HG02943 (cell line): ENCODE measurements at regions not wholly inside any gene's neighbourhood (a gene's known extent, or its start where the extent isn't known, plus 50 kb on each side); places are given as distances from the start of the nearest gene placed in this dataset.

Experiments
- ATAC-seq: cut with Tn5 transposase; IDR thresholded peaks from one replicate; pipeline ENCODE4 v1.9.1; 2021; ENCODE audit warnings: mild to moderate bottlenecking, low read depth, moderate library complexity; ENCODE audit not compliant: unreplicated experiment

- ATAC-seq, result no peak
Observed at GRCh38 chr22:49128874-49129273, 698.8 kb downstream of the BRD1 start.

GRCh38 chr22:49124608-49125007 lies 703.1 kb downstream of the BRD1 start:
- no peak for ATAC-seq

GRCh38 chr22:49123621-49124192 lies 704.0 kb downstream of the BRD1 start:
- ATAC-seq, result no peak

GRCh38 chr22:49119551-49119952 lies 708.1 kb downstream of the BRD1 start:
- ATAC-seq, result no peak

GRCh38 chr22:49118065-49118464 lies 709.6 kb downstream of the BRD1 start:
- no peak for ATAC-seq

- ATAC-seq, result no peak
Observed at GRCh38 chr22:49117486-49117885, 710.2 kb downstream of the BRD1 start.

- no peak for ATAC-seq
Observed at GRCh38 chr22:49116486-49117120, 711.1 kb downstream of the BRD1 start.

GRCh38 chr22:49116021-49116420 lies 711.7 kb downstream of the BRD1 start:
- no peak for ATAC-seq

- no peak for ATAC-seq
Observed at GRCh38 chr22:49115197-49115596, 712.5 kb downstream of the BRD1 start.

- ATAC-seq, result no peak
Observed at GRCh38 chr22:49113758-49114157, 713.9 kb downstream of the BRD1 start.

- no peak for ATAC-seq
Observed at GRCh38 chr22:49112661-49113626, 714.7 kb downstream of the BRD1 start.

- ATAC-seq, result no peak
Observed at GRCh38 chr22:49112176-49112575, 715.5 kb downstream of the BRD1 start.

GRCh38 chr22:49111085-49111484 lies 716.6 kb downstream of the BRD1 start:
- no peak for ATAC-seq

GRCh38 chr22:49108636-49109315 lies 718.9 kb downstream of the BRD1 start:
- no peak for ATAC-seq

GRCh38 chr22:49107961-49108530 lies 719.6 kb downstream of the BRD1 start:
- no peak for ATAC-seq

GRCh38 chr22:49107561-49107960 lies 720.1 kb downstream of the BRD1 start:
- no peak for ATAC-seq

- no peak for ATAC-seq
Observed at GRCh38 chr22:49106842-49107152, 720.9 kb downstream of the BRD1 start.

- no peak for ATAC-seq
Observed at GRCh38 chr22:49106096-49106841, 721.4 kb downstream of the BRD1 start.

GRCh38 chr22:49104434-49104833 lies 723.2 kb downstream of the BRD1 start:
- ATAC-seq, result no peak
